ENCODE measurements at regions not wholly inside any gene's neighbourhood (a gene's known extent, or its start where the extent isn't known, plus 50 kb on each side); places are given as distances from the start of the nearest gene placed in this dataset.

DNA sequence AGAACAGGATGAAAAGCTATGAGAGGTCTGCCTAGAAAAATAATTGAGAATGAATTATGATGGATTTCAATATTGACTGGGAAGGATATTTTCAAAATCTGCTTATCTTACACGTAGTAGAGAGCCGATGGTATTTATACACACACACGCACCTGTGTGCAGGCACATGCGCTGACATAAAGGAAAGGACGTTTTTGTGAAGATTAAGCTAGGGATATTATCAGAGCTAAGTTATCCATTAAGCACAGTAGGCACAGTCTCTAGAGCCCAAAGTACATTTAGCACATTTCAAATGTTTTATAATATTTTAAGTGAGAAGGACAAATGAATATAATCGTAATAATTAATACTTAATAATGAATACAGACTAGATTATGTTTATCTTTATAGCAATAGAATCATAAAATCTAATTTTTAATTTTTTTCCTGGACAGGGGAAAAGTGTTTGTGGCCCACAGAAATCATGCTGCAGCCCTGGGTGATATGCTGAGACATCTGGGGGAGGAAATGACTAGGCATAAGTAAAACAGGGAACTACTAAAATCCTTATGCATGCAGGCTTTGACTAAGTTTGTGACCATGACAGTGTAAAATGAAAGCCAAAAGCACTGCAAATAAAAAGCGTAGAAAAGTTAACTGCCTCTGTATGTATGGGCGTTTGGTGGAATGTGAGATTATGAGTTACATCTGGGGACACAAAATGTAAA is 146.1 kb downstream of the KITLG start:
- H3K36me3 Mint-ChIP-seq = peaks cover 7% of the 10 kb centered on the region
- TF ChIP-seq, protein P1, sequence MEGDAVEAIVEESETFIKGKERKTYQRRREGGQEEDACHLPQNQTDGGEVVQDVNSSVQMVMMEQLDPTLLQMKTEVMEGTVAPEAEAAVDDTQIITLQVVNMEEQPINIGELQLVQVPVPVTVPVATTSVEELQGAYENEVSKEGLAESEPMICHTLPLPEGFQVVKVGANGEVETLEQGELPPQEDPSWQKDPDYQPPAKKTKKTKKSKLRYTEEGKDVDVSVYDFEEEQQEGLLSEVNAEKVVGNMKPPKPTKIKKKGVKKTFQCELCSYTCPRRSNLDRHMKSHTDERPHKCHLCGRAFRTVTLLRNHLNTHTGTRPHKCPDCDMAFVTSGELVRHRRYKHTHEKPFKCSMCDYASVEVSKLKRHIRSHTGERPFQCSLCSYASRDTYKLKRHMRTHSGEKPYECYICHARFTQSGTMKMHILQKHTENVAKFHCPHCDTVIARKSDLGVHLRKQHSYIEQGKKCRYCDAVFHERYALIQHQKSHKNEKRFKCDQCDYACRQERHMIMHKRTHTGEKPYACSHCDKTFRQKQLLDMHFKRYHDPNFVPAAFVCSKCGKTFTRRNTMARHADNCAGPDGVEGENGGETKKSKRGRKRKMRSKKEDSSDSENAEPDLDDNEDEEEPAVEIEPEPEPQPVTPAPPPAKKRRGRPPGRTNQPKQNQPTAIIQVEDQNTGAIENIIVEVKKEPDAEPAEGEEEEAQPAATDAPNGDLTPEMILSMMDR (IDR thresholded peaks at IDR 0.05; ENCODE audit: unreplicated experiment) = no peak
- no peaks in the 10 kb centered on the region for H3K27me3 Mint-ChIP-seq (ENCODE audit: low read depth)
- no peak overlapping the region for H3K27ac Mint-ChIP-seq
- H3K4me3 Mint-ChIP-seq = no peak overlapping the region
- H3K9me3 Mint-ChIP-seq = peaks cover 14% of the 10 kb centered on the region
- DNase-seq (ENCODE audit: low spot score in 2 of 2, unreplicated experiment in 2 of 2) = no peak
- H3K4me1 Mint-ChIP-seq = peaks cover 3% of the 10 kb centered on the region

DNA sequence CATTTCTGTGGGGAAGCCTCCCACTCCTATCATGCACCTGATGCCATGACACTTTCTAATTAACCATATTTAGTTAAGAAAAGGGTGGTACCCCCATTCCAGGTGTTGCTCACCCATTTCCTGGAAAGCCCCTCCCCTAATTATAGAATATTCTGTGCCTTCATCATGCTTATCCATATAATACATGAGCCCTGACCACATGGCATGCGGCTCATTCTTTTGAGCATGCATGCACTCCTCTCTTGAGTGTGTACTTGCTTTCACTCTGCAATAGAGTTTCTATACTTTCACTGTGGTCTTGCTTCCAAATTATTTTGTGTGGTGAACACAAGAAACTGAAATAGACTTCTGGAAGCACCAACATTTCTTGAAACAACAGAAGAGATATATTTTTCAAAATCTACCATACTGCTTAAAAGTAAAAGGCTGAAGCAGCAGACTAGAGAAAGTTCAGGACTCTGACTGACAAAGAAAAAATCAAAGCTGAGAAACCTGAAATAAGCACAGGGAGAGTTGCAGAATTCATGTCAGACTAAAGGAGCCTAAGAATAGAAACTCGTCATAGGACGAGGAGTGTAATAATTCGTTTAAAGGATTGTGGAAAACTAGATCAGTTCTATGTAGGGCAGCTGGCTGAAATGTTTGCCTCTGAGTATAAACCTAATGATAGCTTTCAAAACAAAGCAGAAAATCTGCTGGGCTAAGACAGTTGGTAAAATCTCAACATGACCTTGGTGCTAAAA is 144.8 kb downstream of the KITLG start:
- DNase-seq (ENCODE audit: low spot score in 2 of 2, unreplicated experiment in 2 of 2) = no peak
- Mint-ChIP-seq H3K4me1 (peaks cover 3% of the 10 kb centered on the region), H3K27ac (no peak overlapping the region), H3K36me3 (peaks cover 12% of the 10 kb centered on the region), H3K4me3 (no peak overlapping the region), H3K27me3 (ENCODE audit: low read depth) (no peaks in the 10 kb centered on the region), H3K9me3 (peaks cover 26% of the 10 kb centered on the region)
- TF ChIP-seq, protein P1 (IDR thresholded peaks at IDR 0.05; ENCODE audit: unreplicated experiment) = no peak

DNA sequence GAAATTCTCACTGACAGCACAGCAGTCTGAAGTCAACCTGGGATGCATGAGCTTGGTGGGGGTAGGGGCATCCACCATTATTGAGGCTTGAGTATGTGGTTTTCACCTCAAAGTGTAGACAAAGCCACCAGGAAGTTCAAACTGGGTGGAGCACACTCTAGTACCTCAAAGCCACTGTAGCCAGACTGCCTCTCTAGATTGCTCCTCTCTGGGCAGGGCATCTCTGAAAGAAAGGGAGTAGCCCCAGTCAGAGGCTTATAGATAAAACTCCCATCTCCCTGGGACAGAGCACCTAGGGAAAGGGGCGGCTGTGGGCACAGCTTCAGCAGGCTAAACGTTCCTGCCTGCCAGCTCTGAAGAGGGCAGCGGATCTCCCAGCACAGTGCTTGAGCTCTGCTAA is 143.0 kb downstream of the KITLG start:
- no peak overlapping the region for H3K27ac Mint-ChIP-seq
- no peak for DNase-seq (ENCODE audit: low spot score in 2 of 2, unreplicated experiment in 2 of 2)
- peaks cover 39% of the 10 kb centered on the region for H3K9me3 Mint-ChIP-seq
- H3K36me3 Mint-ChIP-seq = peaks cover 18% of the 10 kb centered on the region
- H3K4me3 Mint-ChIP-seq = no peak overlapping the region
- TF ChIP-seq, protein P1 (IDR thresholded peaks at IDR 0.05; ENCODE audit: unreplicated experiment) = no peak
- H3K27me3 Mint-ChIP-seq (ENCODE audit: low read depth) = no peaks in the 10 kb centered on the region
- peaks cover 3% of the 10 kb centered on the region for H3K4me1 Mint-ChIP-seq
